Mucosa of stomach (tissue), 1 donor: ENCODE measurements at regions not wholly inside any gene's neighbourhood (a gene's known extent, or its start where the extent isn't known, plus 50 kb on each side); places are given as distances from the start of the nearest gene placed in this dataset.

Experiments used
- H3K27me3 ChIP-seq: one replicate; pipeline ENCODE4 v1.7.0; 2013; ENCODE audit warnings: mild to moderate bottlenecking, low read length; ENCODE audit not compliant: control insufficient read depth, insufficient read depth
- H3K36me3 ChIP-seq: one replicate; pipeline ENCODE4 v1.7.0; 2013; ENCODE audit warnings: low read length; ENCODE audit not compliant: control insufficient read depth, insufficient read depth
- H3K4me1 ChIP-seq: one replicate; pipeline ENCODE4 v1.7.0; 2013; ENCODE audit warnings: mild to moderate bottlenecking, low read length; ENCODE audit not compliant: control insufficient read depth, insufficient read depth
- H3K4me3 ChIP-seq: one replicate; pipeline ENCODE4 v1.7.0; 2013; ENCODE audit warnings: low read length
- H3K9ac ChIP-seq: one replicate; pipeline ENCODE4 v1.7.0; 2013; ENCODE audit warnings: mild to moderate bottlenecking, low read length, moderate library complexity
- H3K9me3 ChIP-seq: one replicate; pipeline ENCODE4 v1.7.0; 2013; ENCODE audit warnings: mild to moderate bottlenecking, low read length, moderate library complexity; ENCODE audit not compliant: control insufficient read depth
- donor health status: Pancreatic carcinoma.

DNA sequence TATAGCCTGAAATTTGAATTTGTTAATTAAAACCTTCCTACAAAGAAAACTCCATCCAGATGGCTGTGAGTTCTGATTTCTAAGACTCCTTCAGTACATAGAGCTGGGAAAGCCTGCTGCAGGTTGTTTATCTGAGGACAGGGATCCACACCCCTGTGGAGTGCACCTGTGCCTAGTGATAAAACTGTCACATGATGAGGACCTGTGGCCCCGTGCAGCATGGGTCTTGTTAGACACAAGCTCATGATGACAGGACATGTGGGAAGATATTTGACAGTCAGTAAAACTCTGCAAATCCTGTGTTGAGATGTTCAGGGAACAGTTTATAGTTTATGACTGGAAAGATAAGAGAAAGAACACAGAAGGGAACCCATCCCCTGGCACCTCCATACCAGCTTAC, 133.2 kb upstream of the TMEM18 start:
- Histone ChIP-seq H3K36me3 (no peaks in the 10 kb centered on the region), H3K9me3 (no peaks in the 10 kb centered on the region), H3K4me1 (no peaks in the 10 kb centered on the region), H3K4me3 (no peak overlapping the region), H3K9ac (no peak overlapping the region), H3K27me3 (no peaks in the 10 kb centered on the region)

GRCh38 chr2:807300-807699, 130.1 kb upstream of the TMEM18 start:
- no peaks in the 10 kb centered on the region for H3K27me3 ChIP-seq
- no peaks in the 10 kb centered on the region for H3K4me1 ChIP-seq
- H3K36me3 ChIP-seq, result no peaks in the 10 kb centered on the region
- no peaks in the 10 kb centered on the region for H3K9me3 ChIP-seq
- H3K4me3 ChIP-seq, result no peak overlapping the region
- no peak overlapping the region for H3K9ac ChIP-seq

- H3K4me3 ChIP-seq, result no peak overlapping the region
- H3K27me3 ChIP-seq, result no peaks in the 10 kb centered on the region
- no peaks in the 10 kb centered on the region for H3K36me3 ChIP-seq
- no peaks in the 10 kb centered on the region for H3K4me1 ChIP-seq
- H3K9ac ChIP-seq, result no peak overlapping the region
- no peaks in the 10 kb centered on the region for H3K9me3 ChIP-seq
These were observed 128.5 kb upstream of the TMEM18 start for GRCh38 chr2:805664-806063.

DNA sequence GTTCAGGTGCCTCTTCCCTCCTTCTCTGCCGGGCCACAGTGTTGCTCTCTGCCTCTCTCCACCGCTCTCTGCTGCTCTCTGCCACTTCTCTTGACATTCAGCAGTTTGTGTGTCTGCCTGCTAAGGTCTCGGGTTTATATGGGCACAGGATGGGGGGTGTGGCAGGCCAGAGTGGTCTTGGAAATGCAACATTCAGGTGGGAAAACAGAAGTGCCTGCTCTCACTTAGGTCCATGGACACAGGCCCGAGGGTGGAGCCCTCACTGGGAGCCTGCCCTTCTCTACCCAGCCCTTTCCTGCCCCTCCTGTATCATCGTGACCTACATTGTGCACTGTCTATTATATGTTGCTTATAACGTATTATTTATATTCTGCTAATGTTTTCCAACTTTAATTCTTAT, 120.8 kb upstream of the TMEM18 start:
- H3K9me3 ChIP-seq, result no peaks in the 10 kb centered on the region
- H3K36me3 ChIP-seq, result no peaks in the 10 kb centered on the region
- H3K4me3 ChIP-seq, result no peak overlapping the region
- H3K9ac ChIP-seq, result no peak overlapping the region
- no peaks in the 10 kb centered on the region for H3K4me1 ChIP-seq
- no peaks in the 10 kb centered on the region for H3K27me3 ChIP-seq

DNA sequence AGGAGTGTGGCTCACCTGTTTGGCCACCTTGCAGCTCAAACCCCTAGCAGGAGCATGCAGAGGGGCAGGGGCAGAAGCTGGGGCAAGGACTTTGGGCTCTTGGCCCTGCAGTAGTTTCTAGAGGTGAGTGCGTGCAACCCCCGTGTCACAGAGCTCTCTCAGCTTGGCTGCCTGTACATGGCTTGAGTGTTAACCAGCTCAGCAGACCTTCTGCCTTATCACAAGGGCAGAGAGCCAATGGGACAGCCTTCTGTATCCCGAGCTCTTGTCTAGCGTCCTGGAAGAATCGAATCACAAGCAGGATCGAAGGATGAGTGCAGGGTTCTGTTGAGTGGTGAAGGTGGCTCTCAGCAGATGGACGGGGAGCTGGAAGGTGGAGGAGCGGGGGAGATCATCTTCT, 120.3 kb upstream of the TMEM18 start:
- H3K9ac ChIP-seq, result no peak overlapping the region
- H3K4me1 ChIP-seq, result no peaks in the 10 kb centered on the region
- H3K9me3 ChIP-seq, result no peaks in the 10 kb centered on the region
- no peak overlapping the region for H3K4me3 ChIP-seq
- H3K27me3 ChIP-seq, result no peaks in the 10 kb centered on the region
- H3K36me3 ChIP-seq, result no peaks in the 10 kb centered on the region

- H3K27me3 ChIP-seq, result no peaks in the 10 kb centered on the region
- H3K4me1 ChIP-seq, result no peaks in the 10 kb centered on the region
These were observed 119.2 kb upstream of the TMEM18 start for GRCh38 chr2:796141-796985.

DNA sequence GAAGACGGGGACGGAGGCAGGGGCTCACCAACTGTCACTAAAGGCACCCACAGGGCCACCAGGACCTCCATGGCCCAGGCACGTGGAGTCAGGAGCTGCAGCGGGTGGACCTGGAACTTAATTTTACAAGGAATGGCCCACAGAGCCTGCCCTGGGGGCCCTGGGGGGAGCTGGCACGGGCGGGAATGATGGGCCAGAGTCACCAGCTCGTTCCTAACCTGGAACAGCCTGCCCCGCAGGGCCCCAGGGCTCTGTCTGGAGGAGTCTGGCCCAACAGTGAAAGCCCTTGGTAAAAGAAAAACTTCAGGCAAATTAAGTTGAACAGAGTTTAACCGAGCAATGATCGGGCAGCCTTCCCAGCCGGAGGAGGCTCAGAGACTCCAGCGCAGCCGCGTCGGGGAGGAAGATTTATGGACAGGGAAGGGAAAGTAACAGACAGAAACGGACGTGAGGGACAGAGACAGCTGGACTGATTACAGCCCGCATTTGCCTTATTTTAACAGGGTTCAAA, 118.4 kb upstream of the TMEM18 start:
- H3K27me3 ChIP-seq, result no peaks in the 10 kb centered on the region
- no peaks in the 10 kb centered on the region for H3K36me3 ChIP-seq
- no peak overlapping the region for H3K4me3 ChIP-seq
- H3K4me1 ChIP-seq, result no peaks in the 10 kb centered on the region
- no peaks in the 10 kb centered on the region for H3K9me3 ChIP-seq
- no peak overlapping the region for H3K9ac ChIP-seq

More at GRCh38 chr2:796141-796985, 119.2 kb upstream of the TMEM18 start:
- Histone ChIP-seq H3K9ac (no peak overlapping the region), H3K36me3 (no peaks in the 10 kb centered on the region), H3K4me3 (no peak overlapping the region), H3K9me3 (no peaks in the 10 kb centered on the region)

DNA sequence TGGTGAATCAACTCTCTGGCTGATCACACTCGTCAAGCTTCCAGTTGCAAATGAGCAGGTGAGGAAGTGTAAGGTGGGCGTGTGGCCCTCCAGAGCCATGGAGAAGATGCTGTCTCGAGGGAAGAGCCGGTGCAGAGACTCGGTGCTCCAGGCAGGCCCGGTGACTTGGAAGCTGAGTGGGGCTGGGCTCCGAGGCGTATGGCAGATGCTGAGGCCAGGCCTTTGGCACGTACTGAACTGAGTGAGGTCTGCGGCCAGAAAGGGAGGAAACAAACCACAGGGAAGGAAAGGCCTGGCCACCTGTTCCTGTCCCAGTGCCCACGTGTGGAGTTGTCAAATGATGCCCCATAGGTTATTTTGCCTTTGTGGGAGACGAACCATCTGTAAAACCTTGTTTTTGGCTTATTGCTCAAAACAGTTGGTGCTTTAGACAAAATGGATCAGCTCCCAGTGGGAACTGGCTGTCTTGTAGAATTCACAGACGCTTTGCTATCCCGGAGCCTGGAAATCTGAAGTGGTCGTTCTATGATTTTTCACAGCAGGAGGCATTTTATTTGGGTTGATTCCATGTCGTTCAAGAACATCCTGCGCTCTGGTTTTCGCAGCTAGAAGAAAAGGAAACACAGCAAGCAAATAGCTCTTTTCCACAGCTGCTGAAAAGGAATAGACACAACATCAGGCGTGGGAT, 117.5 kb upstream of the TMEM18 start:
- H3K36me3 ChIP-seq, result no peaks in the 10 kb centered on the region
- H3K9ac ChIP-seq, result no peak overlapping the region
- H3K4me3 ChIP-seq, result no peak overlapping the region
- H3K27me3 ChIP-seq, result no peaks in the 10 kb centered on the region
- no peaks in the 10 kb centered on the region for H3K9me3 ChIP-seq
- H3K4me1 ChIP-seq, result no peaks in the 10 kb centered on the region

DNA sequence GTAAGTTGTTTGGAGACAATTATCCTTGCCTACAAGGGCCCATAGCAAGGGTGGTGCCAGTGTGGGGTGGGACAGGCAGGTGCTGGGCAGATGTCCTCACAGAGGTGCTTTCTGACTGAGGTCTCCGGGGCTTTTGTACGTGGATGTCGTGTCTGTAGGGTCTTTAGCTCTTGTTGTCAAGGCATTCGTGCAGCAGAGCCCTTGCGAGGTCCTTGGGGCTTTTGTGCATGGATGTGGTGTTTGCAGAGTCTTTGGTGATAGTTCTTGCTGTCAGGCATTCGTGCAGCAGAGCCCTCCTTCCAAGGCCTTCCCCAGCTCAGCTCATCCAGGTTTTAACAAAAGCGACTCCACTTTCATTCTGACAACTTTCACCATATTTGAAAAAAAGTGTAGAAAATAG, 116.0 kb upstream of the TMEM18 start:
- no peaks in the 10 kb centered on the region for H3K36me3 ChIP-seq
- H3K9me3 ChIP-seq, result no peaks in the 10 kb centered on the region
- no peaks in the 10 kb centered on the region for H3K4me1 ChIP-seq
- H3K9ac ChIP-seq, result no peak overlapping the region
- H3K4me3 ChIP-seq, result no peak overlapping the region
- H3K27me3 ChIP-seq, result no peaks in the 10 kb centered on the region

- Histone ChIP-seq H3K4me1 (no peaks in the 10 kb centered on the region), H3K9me3 (no peaks in the 10 kb centered on the region), H3K9ac (no peak overlapping the region), H3K4me3 (no peak overlapping the region), H3K27me3 (no peaks in the 10 kb centered on the region), H3K36me3 (no peaks in the 10 kb centered on the region)
These were observed 115.5 kb upstream of the TMEM18 start for GRCh38 chr2:792687-793086.

DNA sequence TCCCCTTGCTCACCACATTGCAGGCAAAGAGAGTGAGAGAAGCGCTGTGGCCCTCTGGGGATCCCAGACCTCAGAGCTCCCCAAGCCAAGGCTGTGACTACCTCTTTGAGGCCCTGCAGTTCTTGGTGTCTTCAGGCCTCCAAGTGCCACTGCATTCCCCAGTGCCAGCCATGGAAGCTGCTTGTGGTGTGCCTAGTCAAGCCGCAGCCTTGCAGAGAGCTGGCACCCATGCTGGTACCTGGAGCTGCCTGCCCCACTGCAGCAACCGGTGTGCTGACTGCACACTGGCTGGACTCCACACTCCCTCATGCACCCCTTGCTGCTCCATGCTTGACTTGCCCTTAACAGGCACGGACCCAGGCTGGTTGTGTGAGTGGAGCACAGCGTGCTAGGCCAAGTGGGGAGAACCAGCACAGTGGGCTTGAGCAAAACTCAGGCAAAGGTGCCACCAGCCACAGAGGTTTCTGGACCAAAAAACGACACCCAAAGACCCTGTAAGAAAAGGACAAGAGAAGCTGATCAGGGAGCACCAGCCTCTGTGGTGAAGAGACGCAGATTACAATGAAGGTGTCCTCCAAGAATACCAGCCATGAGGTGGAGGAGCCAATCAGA, 113.5 kb upstream of the TMEM18 start:
- H3K36me3 ChIP-seq, result no peaks in the 10 kb centered on the region
- H3K9ac ChIP-seq, result no peak overlapping the region
- H3K4me1 ChIP-seq, result no peaks in the 10 kb centered on the region
- no peaks in the 10 kb centered on the region for H3K27me3 ChIP-seq
- no peaks in the 10 kb centered on the region for H3K9me3 ChIP-seq
- H3K4me3 ChIP-seq, result no peak overlapping the region

DNA sequence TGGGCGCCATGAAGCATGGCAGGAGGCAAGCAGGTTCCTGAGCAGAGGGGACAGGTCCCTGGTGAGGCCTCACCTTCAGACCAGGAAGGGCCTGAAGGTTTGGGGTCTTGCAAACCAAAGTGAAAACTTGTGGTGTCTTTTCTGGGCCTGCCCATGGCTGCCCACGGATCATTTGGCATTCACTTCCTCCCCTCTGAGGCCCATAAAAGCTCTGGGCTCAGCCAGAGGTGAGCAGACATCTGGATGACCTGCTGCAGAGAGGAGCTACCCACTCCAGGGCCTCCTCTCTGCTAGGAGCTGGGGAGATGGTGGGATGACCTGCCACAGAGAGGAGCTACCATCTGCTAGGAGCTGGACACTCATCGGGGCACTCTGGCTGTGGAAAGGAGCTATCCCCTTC, 112.9 kb upstream of the TMEM18 start:
- Histone ChIP-seq H3K36me3 (no peaks in the 10 kb centered on the region), H3K4me1 (no peaks in the 10 kb centered on the region), H3K4me3 (no peak overlapping the region)

More for the DNA sequence above, 112.9 kb upstream of the TMEM18 start:
- no peaks in the 10 kb centered on the region for H3K9me3 ChIP-seq
- no peaks in the 10 kb centered on the region for H3K27me3 ChIP-seq
- no peak overlapping the region for H3K9ac ChIP-seq
